NCI-H69 (cell line): ENCODE measurements at regions not wholly inside any gene's neighbourhood (a gene's known extent, or its start where the extent isn't known, plus 50 kb on each side); places are given as distances from the start of the nearest gene placed in this dataset.
"Not testable (repeated sequence)": the region's sequence is repeated elsewhere in the genome, so short reads cannot be mapped to it uniquely, and the experiment has no call there.

ENCODE experiments used
- DNase-seq: peaks from one replicate; lab custom pipeline; 2025; lab: John Stamatoyannopoulos, UW

DNA sequence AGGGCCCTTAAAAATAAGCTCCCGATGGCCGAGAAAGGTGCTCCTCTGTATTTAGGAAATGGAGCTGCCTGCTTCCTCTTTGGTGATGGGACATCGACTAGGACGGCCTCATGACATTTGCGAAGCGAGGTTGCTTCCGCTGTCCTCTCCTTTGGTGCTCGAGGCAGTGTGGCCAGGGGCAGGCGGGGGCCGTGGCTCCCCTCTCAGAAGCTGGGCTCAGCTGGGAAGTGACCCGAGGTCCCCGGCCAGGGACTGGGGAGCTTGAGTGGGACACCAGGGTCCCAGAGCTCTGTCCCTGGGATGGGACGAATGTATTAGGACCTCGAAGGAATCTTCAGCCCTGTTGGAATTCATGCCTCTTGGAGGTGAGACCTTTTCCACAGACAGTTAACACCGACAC, 151.1 kb downstream of the CTTN start:
- no peak for DNase-seq

- DNase-seq = no peak
These were observed 151.5 kb downstream of the CTTN start for GRCh38 chr11:70549796-70550195.

GRCh38 chr11:70550456-70551195, 152.3 kb downstream of the CTTN start:
- no peak for DNase-seq

DNA sequence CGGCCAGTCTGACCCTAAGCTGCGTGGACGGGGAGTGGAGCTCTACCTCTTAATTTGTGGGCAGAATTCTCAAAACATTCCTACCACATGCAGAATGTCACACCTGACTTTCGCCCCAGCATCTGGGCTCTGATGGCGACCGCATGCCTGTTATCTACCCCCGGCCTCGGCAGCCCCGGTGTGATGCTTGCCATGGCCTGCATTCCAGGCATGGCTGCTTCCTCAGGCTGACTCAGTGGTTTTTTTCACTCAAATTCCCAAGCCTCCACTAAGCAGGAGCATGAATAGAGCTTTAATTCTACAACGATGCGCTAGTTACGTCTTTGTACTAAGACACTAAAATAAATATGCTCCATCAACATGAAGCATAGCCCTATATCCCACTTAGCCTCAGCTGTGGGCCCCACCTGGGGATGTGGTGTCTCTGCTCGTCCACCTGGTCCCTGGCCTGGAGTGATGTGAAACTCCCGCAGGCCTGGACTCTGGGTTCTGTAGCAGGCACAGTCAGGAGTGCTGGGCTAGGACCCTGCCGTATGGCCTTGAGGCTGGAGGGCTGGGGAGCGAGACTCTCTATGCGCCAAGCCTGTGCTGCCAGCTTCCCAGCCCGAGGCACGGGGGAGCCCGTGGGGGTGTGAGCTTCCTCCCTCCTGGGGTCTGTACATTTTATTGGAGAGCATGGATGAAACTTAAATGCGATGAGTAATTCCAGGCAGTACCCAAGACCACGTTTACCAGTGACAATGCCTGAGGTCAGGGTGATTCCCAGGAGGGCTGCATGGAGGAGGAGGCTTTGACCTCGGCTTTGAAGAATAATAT, 153.2 kb downstream of the CTTN start:
- DNase-seq = no peak

DNA sequence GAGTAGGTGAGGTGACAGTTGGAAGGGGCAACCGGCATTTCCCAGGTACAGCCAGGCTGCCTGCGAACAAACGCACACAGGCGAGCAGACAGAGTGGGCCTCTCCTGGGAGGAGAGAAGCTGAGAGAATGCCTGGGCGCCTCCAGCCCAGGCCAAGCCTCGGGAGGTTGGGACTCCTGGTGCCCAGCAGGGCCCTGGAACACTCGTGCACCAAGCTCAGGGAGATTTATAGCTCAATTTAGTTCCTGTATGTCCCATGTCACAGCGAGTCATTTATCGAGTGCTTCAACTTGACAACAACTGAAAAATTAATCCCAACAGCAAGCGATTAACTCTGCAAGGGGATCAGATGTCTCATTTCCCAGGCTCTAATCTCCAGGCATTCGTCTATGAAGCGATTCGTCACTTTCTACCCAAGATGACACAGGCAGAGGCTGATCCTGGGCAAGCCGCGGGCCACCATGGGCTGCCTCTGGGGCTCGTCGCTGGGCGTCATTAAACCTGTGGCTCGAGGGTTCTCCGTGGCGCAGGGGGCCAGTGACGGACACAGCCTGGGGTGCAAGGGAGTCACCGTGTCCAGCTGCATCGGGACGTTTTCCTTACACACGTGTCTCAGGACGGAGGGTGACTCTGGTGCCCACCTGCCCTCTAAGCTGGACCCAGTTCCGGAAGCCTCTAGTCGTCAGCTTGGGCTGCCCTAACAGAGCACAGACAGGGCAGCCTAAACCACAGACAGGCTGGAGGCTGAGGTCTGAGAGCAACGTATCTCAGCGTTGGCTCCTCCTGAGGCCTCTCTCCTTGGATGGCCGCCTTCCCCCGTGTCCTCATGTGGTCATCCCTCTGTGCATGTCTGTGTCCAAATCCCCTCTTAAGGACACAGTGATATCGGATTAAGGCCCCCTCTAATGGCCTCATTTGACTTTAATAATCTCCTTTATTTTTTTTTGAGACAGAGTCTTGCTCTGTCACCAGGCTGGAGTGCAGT, 154.1 kb downstream of the CTTN start:
- DNase-seq = peak; percentile 38

GRCh38 chr11:70555078-70555477, 156.7 kb downstream of the CTTN start:
- peak; percentile 73 for DNase-seq

GRCh38 chr11:70556884-70557741, 158.8 kb downstream of the CTTN start:
- peak; percentile 60 for DNase-seq

GRCh38 chr11:70557742-70558485, 159.6 kb downstream of the CTTN start:
- no peak for DNase-seq

GRCh38 chr11:70558681-70559080, 160.4 kb downstream of the CTTN start:
- DNase-seq = no peak

DNA sequence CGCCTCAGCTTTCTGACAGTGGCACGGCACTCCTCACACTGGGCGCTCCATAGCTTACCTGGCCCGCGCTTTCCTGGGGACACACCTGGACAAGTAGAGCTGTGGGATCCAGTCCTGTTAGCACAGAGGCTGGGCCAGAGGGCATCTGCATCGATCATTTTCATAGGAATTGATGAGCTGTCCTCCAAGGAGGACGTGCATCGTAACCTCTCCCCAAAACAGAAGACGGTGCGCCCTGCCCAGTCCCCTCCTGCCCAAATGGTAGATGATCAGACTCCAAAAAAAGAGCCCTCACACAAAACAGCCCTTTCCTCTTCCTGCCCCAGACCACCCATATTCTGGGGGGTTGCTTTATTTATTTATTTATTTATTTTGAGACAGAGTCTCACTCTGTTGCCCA, 161.2 kb downstream of the CTTN start:
- DNase-seq = no peak

DNA sequence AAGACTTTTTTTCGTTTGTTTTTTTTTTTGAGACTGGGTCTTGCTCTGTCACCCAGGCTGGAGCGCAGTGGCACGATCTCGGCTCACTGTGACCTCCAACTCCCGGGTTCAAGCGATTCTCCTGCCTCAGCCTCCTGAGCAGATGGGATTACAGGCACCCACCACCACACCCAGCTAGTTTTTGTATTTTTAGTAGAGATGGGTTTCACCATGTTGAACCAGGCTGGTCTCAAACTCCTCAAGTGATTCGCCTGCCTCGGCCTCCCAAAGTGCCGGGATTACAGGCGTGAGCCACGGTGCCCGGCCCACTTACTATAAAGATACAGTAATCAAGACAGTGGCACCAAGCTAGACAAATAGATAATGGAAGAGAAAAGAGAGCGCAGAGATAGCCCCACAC, 162.3 kb downstream of the CTTN start:
- not testable (repeated sequence) for DNase-seq

- no peak for DNase-seq
These were observed 168.6 kb downstream of the CTTN start for GRCh38 chr11:70566768-70567530.

DNA sequence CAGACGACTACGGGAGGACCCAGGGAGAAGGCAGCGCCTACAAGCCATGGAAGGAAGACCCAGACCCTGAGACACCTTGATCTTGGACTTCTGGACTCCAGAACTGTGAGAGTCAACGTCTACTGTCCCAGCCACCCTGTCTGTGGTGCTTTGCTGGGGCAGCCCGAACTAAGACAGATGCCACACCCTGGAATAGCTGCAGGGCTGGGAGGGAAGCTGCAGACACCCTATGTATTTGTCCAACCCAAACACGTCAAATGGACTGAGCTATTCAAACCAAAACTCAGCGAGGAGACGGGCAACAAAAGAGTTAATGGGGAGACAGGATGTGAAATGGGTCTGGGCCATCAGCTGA, 169.3 kb downstream of the CTTN start:
- no peak for DNase-seq

- peak; percentile 24 for DNase-seq
These were observed 169.9 kb downstream of the CTTN start for GRCh38 chr11:70568035-70568813.

- no peak for DNase-seq
These were observed 170.7 kb downstream of the CTTN start for GRCh38 chr11:70568814-70569617.

DNA sequence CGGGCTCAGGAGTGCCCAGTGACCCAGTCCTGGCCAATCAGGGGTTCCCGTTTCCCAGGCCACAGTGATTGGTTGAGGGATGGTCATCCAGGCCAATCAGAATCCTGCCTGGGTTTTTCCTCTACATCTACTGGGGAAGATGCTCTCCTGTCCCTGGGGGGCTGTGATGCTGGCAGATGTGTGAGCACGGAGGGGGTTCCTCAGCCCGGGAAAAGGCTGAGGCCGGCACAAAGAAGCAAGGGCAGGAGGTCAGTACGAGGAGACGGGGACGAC, 171.2 kb downstream of the CTTN start:
- no peak for DNase-seq

DNA sequence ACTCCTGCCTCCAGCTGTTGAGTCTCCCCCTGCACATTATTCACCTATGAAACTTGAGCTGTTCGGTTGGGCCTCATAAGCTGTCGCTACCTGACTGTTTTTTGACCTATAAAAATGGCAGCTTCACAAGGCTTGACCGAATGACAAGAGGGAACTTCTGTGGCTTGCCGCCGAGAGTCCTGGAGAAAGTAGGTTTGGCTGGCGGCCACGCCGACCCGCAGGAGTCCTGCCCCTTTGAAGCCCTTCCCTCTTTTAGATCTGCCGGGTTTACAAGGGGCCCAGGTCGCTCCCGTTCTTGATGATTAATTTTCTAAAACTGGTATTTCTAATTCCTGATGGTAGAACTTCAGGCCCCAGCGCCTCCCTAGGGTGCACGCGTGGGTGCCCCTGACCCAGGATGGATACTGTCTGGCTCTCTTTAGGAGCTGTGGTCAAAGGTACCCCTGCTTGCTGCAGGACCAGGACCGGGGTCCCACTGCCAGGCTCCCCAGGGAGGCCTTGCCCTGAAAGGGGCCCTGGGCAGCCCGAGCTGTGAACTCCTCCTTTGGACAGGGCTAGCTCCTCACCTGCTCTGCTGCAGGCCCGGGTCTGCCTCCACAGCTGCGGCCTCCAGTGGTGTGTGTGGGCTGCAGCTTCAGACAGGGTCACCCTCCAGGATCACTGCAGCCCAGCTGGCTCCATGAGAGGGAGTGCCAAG, 171.8 kb downstream of the CTTN start:
- no peak for DNase-seq
